ENCODE measurements at regions not wholly inside any gene's neighbourhood (a gene's known extent, or its start where the extent isn't known, plus 50 kb on each side); places are given as distances from the start of the nearest gene placed in this dataset.

GRCh38 chr4:71268166-71268565, 70.7 kb upstream of the SLC4A4 start:
- DNase-seq (ENCODE audit: low spot score) (no peak), ATAC-seq (peak; percentile 29)

- ATAC-seq (no peak), DNase-seq (ENCODE audit: low spot score) (no peak)
Observed at GRCh38 chr4:71269233-71269632, 69.6 kb upstream of the SLC4A4 start.

DNA sequence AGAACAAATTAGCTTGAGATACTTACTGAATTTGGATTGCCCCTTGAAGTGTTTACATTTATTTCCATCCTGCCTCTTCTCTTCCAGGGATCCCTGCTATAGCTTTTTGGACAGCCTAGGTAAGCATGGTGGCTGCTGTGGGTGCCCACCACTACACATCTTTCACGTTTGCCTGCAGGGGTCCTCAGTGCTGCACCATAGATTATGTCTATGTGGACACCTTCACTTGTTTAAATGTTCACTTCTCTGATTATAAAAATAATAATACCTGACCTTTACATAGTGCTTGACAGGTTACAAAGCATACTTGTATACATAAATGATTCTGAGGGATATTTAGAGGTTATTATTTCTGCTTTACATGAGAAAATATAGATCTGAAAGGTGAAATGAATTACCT, 67.9 kb upstream of the SLC4A4 start:
- ATAC-seq, result peak; percentile 69

DNA sequence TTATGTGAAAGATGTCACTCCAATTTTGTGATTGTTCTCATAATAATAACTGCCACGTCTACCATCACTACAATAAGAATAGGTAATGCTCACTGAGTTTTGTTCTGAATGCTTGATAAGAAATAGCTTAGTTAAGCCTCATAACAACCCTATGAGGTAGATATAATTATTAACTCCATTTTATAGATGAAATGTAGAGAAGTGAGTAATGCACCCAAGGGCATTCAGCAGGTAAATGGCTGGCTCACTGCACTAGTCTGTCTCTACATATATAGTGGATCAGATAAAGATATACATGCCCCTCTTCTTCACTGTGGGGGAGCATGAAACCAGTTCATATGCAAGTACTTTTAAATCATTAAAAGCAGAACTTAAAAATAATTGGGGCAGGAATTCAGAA, 65.8 kb upstream of the SLC4A4 start:
- no peak for ATAC-seq

More for the DNA sequence above, 67.9 kb upstream of the SLC4A4 start:
- no peak for DNase-seq (ENCODE audit: low spot score)

GRCh38 chr4:71275004-71275403, 63.8 kb upstream of the SLC4A4 start:
- DNase-seq (ENCODE audit: low spot score), result no peak
- ATAC-seq, result no peak

More for the DNA sequence above, 65.8 kb upstream of the SLC4A4 start:
- no peak for DNase-seq (ENCODE audit: low spot score)

GRCh38 chr4:71275570-71275969, 63.2 kb upstream of the SLC4A4 start:
- DNase-seq (ENCODE audit: low spot score) (no peak), ATAC-seq (no peak)

- DNase-seq (ENCODE audit: low spot score) (no peak), ATAC-seq (no peak)
Observed at GRCh38 chr4:71277353-71277752, 61.5 kb upstream of the SLC4A4 start.

DNA sequence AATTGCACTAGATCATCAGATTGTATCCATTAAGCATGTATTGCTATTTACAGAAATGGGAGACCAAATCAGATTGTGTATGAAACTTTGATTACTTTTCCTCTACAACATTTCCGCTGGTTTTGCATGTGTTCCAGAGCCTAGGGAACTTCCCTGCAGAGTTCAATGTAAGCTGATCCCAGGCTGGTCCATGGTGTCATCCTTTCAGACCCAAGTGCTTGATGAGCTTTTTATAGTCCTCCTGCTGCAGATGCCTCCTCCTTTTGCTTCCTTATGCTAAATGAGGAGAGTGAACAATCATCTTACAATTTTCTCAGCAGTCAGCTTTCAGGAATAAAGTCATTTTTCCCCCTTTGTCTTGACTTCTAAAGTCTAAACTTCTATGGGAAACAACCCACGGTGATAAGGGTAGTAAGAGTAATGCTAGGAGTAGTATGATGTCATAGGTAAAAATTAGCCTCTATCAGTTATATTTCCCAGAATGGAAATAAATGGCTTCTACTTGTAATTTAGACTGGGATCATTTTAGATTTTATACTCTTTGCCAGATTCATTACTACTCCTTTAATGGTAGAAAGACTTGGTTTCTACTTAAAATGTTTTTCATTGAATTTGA, 55.1 kb upstream of the SLC4A4 start:
- no peak for DNase-seq (ENCODE audit: low spot score)
- no peak for ATAC-seq

DNA sequence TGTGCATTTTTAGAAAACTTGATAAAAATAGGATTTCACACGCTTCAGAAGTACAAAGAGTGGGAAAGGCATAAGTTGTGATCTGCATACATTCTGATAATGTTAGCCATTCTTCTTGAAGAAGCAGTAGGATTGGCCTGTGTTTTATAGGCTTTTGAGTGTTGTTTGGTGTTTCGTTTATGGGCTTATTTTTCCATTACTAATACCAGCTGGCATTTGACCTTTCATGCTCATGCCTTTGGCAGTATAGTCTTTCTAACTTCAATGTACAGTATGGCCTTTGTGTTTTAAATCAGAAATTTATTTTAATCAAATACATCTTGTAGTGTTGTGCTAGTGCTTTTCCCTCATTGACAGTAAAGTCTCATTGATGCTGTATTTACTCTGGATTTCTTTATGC, 51.5 kb upstream of the SLC4A4 start:
- DNase-seq (ENCODE audit: low spot score) (no peak), ATAC-seq (no peak)

- peak; percentile 68 for ATAC-seq
- DNase-seq (ENCODE audit: low spot score), result no peak
Observed at GRCh38 chr4:71288875-71289274, 49.9 kb upstream of the SLC4A4 start.
